Upper lobe of left lung (tissue), 6 donors: ENCODE measurements at regions not wholly inside any gene's neighbourhood (a gene's known extent, or its start where the extent isn't known, plus 50 kb on each side); places are given as distances from the start of the nearest gene placed in this dataset.

Source experiments
- ATAC-seq, 2 donors: fragments of 200-7000 bp; cut with Tn5 transposase; one replicate each; pipeline ENCODE4 v1.9.1; 2022; ENCODE audit warnings: mild to moderate bottlenecking in 2 of 2, moderate library complexity in 2 of 2; ENCODE audit not compliant: low FRiP score in 2 of 2
- DNase-seq, 2 donors: peaks; one replicate each; pipeline ENCODE4 v3.0.0-alpha.2; 2019 to 2020
- H3K27ac ChIP-seq, 4 donors: fragments of 200-600 bp; sonication (generic); one replicate each; pipeline ENCODE4 v1.5.1; 2016 to 2019
- H3K27me3 ChIP-seq, 4 donors: fragments of 200-600 bp; sonication (generic); one replicate each; pipeline ENCODE4 v1.5.1; 2017 to 2019
- H3K36me3 ChIP-seq, 4 donors: fragments of 200-600 bp; sonication (generic); one replicate each; pipeline ENCODE4 v1.5.1; 2016 to 2019
- H3K4me1 ChIP-seq, 4 donors: fragments of 200-600 bp; sonication (generic); one replicate each; pipeline ENCODE4 v1.5.1; 2018 to 2019
- H3K4me3 ChIP-seq, 4 donors: fragments of 200-600 bp; sonication (generic); one replicate each; pipeline ENCODE4 v1.5.1; 2017 to 2019; ENCODE audit warnings: mild to moderate bottlenecking in 2 of 4, moderate library complexity in 1 of 4
- H3K9me3 ChIP-seq, 4 donors: fragments of 200-600 bp; sonication (generic); one replicate each; pipeline ENCODE4 v1.5.1; 2018 to 2019
- CTCF ChIP-seq, 6 experiments: fragments of 450-650 bp in 4 of 6; fragments of 200-600 bp in 2 of 6; sonication (generic) in 2 of 6; IDR thresholded peaks; one replicate each; pipeline ENCODE4 v1.5.1; 2016 to 2019; ENCODE audit warnings: antibody characterized with exemption in 6 of 6
- EP300 ChIP-seq, 4 donors: sonication (generic); formaldehyde crosslinking; IDR thresholded peaks; one replicate each; pipeline ENCODE4 v1.5.1; 2017; ENCODE audit warnings: antibody characterized with exemption in 4 of 4, control low read depth in 2 of 4
- POLR2A ChIP-seq, 4 donors: fragments of 450-650 bp; IDR thresholded peaks; one replicate each; pipeline ENCODE4 v1.5.1; 2016 to 2017; ENCODE audit warnings: antibody characterized with exemption in 4 of 4, mild to moderate bottlenecking in 2 of 4
- POLR2AphosphoS5 ChIP-seq, 2 donors: sonication (generic); formaldehyde crosslinking; IDR thresholded peaks; one replicate each; pipeline ENCODE4 v1.5.1; 2017; ENCODE audit warnings: antibody characterized with exemption in 2 of 2
- WGBS, 2 donors: methylation state at CpG; one replicate each; pipeline ENCODE4 v1.1.5; 2017 to 2018; 5-methylcytosine and 5-hydroxymethylcytosine counted together
- donor health status: DM: no; HTN: no; CAD: no; lungs with moderate emphysema.
- donor health status: DM: no; HTN: yes; CAD: no; lungs with severe emphysema.

GRCh38 chr4:116516711-116517110 is 568.7 kb downstream of the TRAM1L1 start:
- Histone ChIP-seq H3K36me3 (no peaks in the 10 kb centered on the region), H3K27ac (no peak overlapping the region), H3K9me3 (no peaks in the 10 kb centered on the region), H3K4me1 (no peaks in the 10 kb centered on the region), H3K4me3 (no peak overlapping the region), H3K27me3 (no peaks in the 10 kb centered on the region)
- no peak for DNase-seq
- no peak for TF ChIP-seq EP300 (IDR thresholded peaks at IDR 0.05)
- TF ChIP-seq CTCF (IDR thresholded peaks at IDR 0.05) = no peak
- TF ChIP-seq POLR2AphosphoS5 (IDR thresholded peaks at IDR 0.05) = no peak
- TF ChIP-seq POLR2A (IDR thresholded peaks at IDR 0.05) = no peak
- no peak for ATAC-seq
- WGBS, 2 donors = 81 to 84% methylated on average over 2 of the region's 2 CpGs

GRCh38 chr4:116515959-116516358 is 569.4 kb downstream of the TRAM1L1 start:
- WGBS, 2 donors = 29 to 64% methylated on average over 1 of the region's 1 CpG
- TF ChIP-seq POLR2AphosphoS5 (IDR thresholded peaks at IDR 0.05) = no peak
- no peak for TF ChIP-seq POLR2A (IDR thresholded peaks at IDR 0.05)
- no peak for TF ChIP-seq EP300 (IDR thresholded peaks at IDR 0.05)
- TF ChIP-seq CTCF (IDR thresholded peaks at IDR 0.05) = no peak
- H3K27ac ChIP-seq = no peak overlapping the region
- no peak overlapping the region for H3K4me3 ChIP-seq
- ATAC-seq (peak in 1 of 2 donors; percentile 78), DNase-seq (peak in 1 of 2 donors; percentile 46)
- no peaks in the 10 kb centered on the region for H3K9me3 ChIP-seq
- no peaks in the 10 kb centered on the region for H3K36me3 ChIP-seq
- H3K27me3 ChIP-seq = no peaks in the 10 kb centered on the region
- no peaks in the 10 kb centered on the region for H3K4me1 ChIP-seq

- no peaks in the 10 kb centered on the region for H3K9me3 ChIP-seq
- H3K4me1 ChIP-seq = no peaks in the 10 kb centered on the region
- TF ChIP-seq EP300 (IDR thresholded peaks at IDR 0.05) (no peak), POLR2AphosphoS5 (IDR thresholded peaks at IDR 0.05) (no peak), POLR2A (IDR thresholded peaks at IDR 0.05) (no peak), CTCF (IDR thresholded peaks at IDR 0.05) (no peak)
- H3K4me3 ChIP-seq = no peak overlapping the region
- DNase-seq (no peak), ATAC-seq (no peak)
- no peak overlapping the region for H3K27ac ChIP-seq
- no peaks in the 10 kb centered on the region for H3K36me3 ChIP-seq
- H3K27me3 ChIP-seq = no peaks in the 10 kb centered on the region
- WGBS, 2 donors = 56 to 58% methylated on average over 3 of the region's 3 CpGs
Measured at GRCh38 chr4:116512552-116512951, 572.8 kb downstream of the TRAM1L1 start.

GRCh38 chr4:116501954-116502353 is 583.4 kb downstream of the TRAM1L1 start:
- no peak overlapping the region for H3K27ac ChIP-seq
- no peak overlapping the region for H3K4me3 ChIP-seq
- no peaks in the 10 kb centered on the region for H3K9me3 ChIP-seq
- no peaks in the 10 kb centered on the region for H3K4me1 ChIP-seq
- TF ChIP-seq EP300 (IDR thresholded peaks at IDR 0.05) (no peak), CTCF (IDR thresholded peaks at IDR 0.05) (no peak), POLR2AphosphoS5 (IDR thresholded peaks at IDR 0.05) (no peak), POLR2A (IDR thresholded peaks at IDR 0.05) (no peak)
- no peak for ATAC-seq
- WGBS, 2 donors = 89 to 95% methylated on average over 4 of the region's 4 CpGs
- H3K36me3 ChIP-seq = no peaks in the 10 kb centered on the region
- no peak for DNase-seq
- no peaks in the 10 kb centered on the region for H3K27me3 ChIP-seq

DNA sequence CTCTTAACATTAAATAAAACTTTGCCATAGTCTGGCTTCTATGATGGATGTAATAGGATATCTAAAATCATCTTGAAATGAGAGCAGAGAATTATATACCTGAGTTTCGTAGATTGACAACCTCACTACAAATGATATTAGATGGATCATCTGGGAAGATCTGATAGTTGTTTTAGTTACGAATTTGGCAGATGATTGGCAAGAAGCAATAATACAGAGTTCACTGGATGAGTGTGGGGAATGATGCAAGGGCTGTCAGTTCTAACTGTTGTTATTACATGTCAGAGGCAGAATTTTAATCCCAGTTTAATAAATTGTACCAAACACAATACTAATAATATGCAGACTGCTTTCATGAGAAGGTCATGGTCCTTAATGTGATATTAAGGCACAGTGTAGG is 585.2 kb downstream of the TRAM1L1 start:
- TF ChIP-seq EP300 (IDR thresholded peaks at IDR 0.05) (no peak), CTCF (IDR thresholded peaks at IDR 0.05) (no peak), POLR2A (IDR thresholded peaks at IDR 0.05) (no peak), POLR2AphosphoS5 (IDR thresholded peaks at IDR 0.05) (no peak)
- H3K36me3 ChIP-seq = no peaks in the 10 kb centered on the region
- H3K4me1 ChIP-seq = no peaks in the 10 kb centered on the region
- no peak overlapping the region for H3K27ac ChIP-seq
- no peaks in the 10 kb centered on the region for H3K9me3 ChIP-seq
- 75 to 84% methylated on average over 2 of the region's 2 CpGs for WGBS, 2 donors
- no peak for DNase-seq
- no peak overlapping the region for H3K4me3 ChIP-seq
- no peaks in the 10 kb centered on the region for H3K27me3 ChIP-seq
- ATAC-seq = no peak
